GM19328 (cell line): ENCODE measurements at regions not wholly inside any gene's neighbourhood (a gene's known extent, or its start where the extent isn't known, plus 50 kb on each side); places are given as distances from the start of the nearest gene placed in this dataset.

Source experiments
- ATAC-seq: cut with Tn5 transposase; IDR thresholded peaks from one replicate; pipeline ENCODE4 v1.9.1; 2021; ENCODE audit warnings: mild to moderate bottlenecking, moderate library complexity; ENCODE audit not compliant: unreplicated experiment

- ATAC-seq: no peak
These were observed 1114.1 kb downstream of the BRD1 start for GRCh38 chr22:48713272-48714205.

- ATAC-seq: no peak
These were observed 1115.0 kb downstream of the BRD1 start for GRCh38 chr22:48712558-48713271.

- no peak for ATAC-seq
These were observed 1116.0 kb downstream of the BRD1 start for GRCh38 chr22:48711669-48712068.

- ATAC-seq: no peak
These were observed 1116.6 kb downstream of the BRD1 start for GRCh38 chr22:48711031-48711431.

GRCh38 chr22:48710410-48710809 is 1117.3 kb downstream of the BRD1 start:
- no peak for ATAC-seq

- ATAC-seq: no peak
These were observed 1117.7 kb downstream of the BRD1 start for GRCh38 chr22:48709976-48710375.

- ATAC-seq: no peak
These were observed 1118.2 kb downstream of the BRD1 start for GRCh38 chr22:48709453-48709852.

GRCh38 chr22:48708558-48709245 is 1119.0 kb downstream of the BRD1 start:
- ATAC-seq: no peak

GRCh38 chr22:48707763-48708557 is 1119.7 kb downstream of the BRD1 start:
- ATAC-seq: no peak

- ATAC-seq: no peak
These were observed 1120.5 kb downstream of the BRD1 start for GRCh38 chr22:48706934-48707762.

- no peak for ATAC-seq
These were observed 1121.6 kb downstream of the BRD1 start for GRCh38 chr22:48705917-48706605.

GRCh38 chr22:48705159-48705916 is 1122.3 kb downstream of the BRD1 start:
- no peak for ATAC-seq

GRCh38 chr22:48704335-48704734 is 1123.3 kb downstream of the BRD1 start:
- no peak for ATAC-seq

- no peak for ATAC-seq
These were observed 1124.3 kb downstream of the BRD1 start for GRCh38 chr22:48703265-48703941.

GRCh38 chr22:48702573-48703264 is 1125.0 kb downstream of the BRD1 start:
- ATAC-seq: no peak

- no peak for ATAC-seq
These were observed 1126.2 kb downstream of the BRD1 start for GRCh38 chr22:48701296-48702030.
